ENCODE measurements at regions not wholly inside any gene's neighbourhood (a gene's known extent, or its start where the extent isn't known, plus 50 kb on each side); places are given as distances from the start of the nearest gene placed in this dataset.

DNA sequence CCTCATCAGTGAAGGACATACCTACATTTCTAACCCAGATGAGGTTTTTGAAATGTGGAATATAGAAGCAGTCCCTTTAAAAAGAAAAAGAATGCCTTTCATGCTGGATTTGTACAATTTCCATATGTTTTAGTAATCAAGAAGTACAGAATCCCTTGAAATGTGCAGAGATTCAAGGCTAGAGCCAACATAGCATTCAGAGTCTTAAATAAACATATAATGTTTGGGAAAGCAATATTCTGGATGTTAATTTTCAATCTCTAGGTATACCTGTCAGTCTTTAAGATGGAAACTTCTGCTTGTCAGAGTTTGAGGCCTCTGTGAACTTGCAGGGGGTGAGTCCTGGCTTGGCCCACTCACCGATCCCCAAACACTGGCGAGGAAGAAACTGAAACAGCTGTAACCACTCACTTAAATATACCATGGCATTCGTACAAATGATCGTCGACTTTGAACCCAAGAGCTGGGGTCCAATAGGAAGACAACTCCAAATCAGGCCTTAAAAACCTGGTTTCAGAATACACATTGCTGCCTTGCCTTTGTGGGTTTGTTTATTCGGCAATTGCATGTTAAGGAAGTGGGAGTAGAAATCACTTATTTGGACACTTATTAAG lies 132.8 kb upstream of the NCK2 start:
- TF ChIP-seq CTCF (IDR thresholded peaks at IDR 0.05; ENCODE audit: borderline replicate concordance, insufficient read depth, low read depth, low read length), result no peak
- no peak overlapping the region for H3K4me3 ChIP-seq (ENCODE audit: low read depth, low read length)

DNA sequence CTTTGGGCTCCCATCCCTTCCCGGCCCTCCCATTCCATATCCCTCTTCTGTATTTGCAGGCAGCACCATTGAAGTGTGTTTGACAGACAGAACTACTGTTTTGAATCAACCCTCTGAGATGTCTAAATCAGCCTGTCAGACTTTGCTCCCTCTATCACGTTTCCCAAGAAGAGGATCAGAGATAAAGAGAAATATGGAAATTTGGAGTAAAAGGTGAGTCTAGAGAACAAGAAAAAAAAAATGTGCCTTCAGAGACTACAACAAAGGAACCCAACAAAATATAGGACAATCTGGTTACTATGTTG lies 133.4 kb upstream of the NCK2 start:
- no peak for TF ChIP-seq CTCF (IDR thresholded peaks at IDR 0.05; ENCODE audit: borderline replicate concordance, insufficient read depth, low read depth, low read length)
- no peak overlapping the region for H3K4me3 ChIP-seq (ENCODE audit: low read depth, low read length)

DNA sequence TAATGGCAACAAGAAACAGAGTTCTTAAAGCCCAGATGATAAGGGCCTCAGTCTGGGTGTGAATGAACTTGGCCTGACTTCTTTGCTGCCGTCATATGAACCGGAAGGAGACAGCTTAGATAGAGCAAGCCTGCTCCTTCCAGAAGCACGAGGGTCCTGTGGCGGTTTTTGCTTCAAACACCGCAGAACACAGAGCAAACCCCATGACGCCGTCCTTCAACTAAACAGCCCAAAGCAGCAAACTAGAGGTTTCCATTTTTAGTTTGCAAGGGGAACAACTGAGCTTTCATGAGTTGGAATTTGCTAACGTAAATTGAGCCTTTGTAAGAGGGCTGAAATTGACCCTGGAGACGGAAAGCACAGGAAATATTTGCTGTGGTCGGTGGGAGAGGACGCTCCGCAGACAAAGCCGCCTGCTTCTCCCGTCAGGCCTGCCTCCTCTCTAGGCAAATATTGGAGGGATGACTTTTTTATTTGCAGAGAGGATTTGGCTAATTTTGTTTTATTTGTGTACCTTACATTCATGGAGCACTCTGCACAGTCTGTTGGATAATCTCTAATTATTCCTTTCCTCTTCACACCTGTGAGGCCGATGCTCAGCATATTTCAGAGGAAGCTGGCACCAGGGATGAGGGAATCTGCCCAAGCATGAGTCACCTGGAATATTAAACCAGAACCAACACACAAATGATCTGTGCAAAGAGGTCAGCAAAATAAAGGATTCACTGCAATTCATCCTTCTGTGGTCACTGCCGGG lies 134.0 kb upstream of the NCK2 start:
- H3K4me3 ChIP-seq (ENCODE audit: low read depth, low read length), result no peak overlapping the region
- TF ChIP-seq CTCF (IDR thresholded peaks at IDR 0.05; ENCODE audit: borderline replicate concordance, insufficient read depth, low read depth, low read length), result no peak

DNA sequence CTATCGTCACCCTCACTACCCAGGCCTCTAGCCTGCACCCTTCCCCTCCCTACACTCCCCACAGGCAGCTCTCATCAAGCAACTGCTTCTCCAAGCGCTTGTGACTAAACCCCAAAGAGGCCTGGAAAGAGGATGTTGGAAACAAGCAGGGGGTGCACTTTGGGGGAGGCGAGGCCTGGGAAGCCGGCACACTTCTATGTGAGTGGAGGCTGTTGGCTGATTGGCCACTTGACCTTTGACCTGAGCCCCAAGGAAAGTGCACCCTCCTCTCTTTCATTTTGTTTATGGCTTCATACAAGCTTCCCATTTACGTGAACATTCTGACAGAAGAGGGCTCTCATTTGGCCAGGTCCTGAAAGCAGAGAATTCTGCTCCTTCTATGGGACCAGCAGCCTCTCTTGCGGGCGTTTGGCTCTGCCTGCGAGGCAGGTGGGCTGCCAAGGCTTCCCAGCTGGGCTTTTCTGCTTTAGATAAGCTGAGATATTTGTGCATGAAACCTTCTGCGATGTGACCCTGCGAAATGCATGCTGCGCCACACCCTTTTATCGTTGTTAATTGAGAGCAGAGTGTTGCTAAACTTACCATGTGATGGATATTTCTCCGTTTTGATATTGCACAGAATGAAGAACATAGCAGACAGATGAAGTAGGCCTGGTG lies 134.8 kb upstream of the NCK2 start:
- TF ChIP-seq CTCF (IDR thresholded peaks at IDR 0.05; ENCODE audit: borderline replicate concordance, insufficient read depth, low read depth, low read length), result no peak

DNA sequence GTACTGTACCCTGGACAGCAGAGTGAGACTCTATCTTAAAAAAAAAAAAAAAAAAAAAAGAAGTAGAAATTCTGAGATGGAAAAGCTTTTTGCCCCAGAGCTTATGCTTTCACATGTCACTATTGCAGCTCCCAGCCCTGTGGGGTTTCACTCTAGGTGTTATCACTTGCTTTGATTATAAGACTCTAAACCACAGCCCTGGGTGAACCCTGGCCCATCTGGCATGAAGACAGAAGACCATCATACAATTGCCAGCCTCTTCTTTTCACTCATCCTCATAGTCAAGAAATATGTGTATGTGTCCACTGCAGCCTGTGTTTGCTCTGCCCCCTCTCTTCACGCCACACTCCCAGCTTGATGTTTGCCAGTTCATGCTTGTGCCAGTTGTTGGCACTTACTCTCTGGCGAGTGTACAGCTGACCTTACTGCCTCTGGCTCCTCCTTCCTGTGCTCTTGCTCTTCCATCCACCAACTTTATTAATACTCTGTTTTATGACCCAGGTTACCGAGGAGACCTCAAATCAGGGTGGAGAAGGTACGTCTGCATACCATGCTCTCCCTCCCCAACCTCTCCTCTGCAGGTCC lies 136.7 kb upstream of the NCK2 start:
- TF ChIP-seq CTCF (IDR thresholded peaks at IDR 0.05; ENCODE audit: borderline replicate concordance, insufficient read depth, low read depth, low read length), result no peak
- H3K4me3 ChIP-seq (ENCODE audit: low read depth, low read length), result no peak overlapping the region

More for the DNA sequence above, 134.8 kb upstream of the NCK2 start:
- no peak overlapping the region for H3K4me3 ChIP-seq (ENCODE audit: low read depth, low read length)

DNA sequence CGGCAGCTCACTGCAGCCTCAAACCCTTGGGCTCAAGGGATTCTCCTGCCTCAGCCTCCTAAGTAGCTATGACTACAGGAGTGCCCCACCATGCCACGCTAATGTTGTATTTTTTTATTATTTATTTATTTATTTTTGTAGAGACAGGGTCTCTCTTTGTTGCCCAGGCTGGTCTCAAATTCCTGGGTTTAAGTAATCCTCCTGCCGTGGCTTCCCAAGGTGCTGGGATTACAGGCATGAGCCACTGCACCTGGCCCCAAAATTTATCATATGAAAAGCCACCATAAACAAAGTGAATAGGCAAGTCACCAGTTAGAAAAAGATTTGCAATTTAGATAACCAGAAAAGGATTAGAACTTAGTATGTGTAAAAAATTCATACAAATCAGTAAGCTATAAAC lies 138.6 kb upstream of the NCK2 start:
- H3K4me3 ChIP-seq (ENCODE audit: low read depth, low read length), result no peak overlapping the region
- no peak for TF ChIP-seq CTCF (IDR thresholded peaks at IDR 0.05; ENCODE audit: borderline replicate concordance, insufficient read depth, low read depth, low read length)
